ENCODE measurements at regions not wholly inside any gene's neighbourhood (a gene's known extent, or its start where the extent isn't known, plus 50 kb on each side); places are given as distances from the start of the nearest gene placed in this dataset.

- Histone ChIP-seq H3K79me2 (replicated peaks; ENCODE audit: insufficient read depth, low read length) (no peaks in the 10 kb centered on the region), H3K27me3 (ENCODE audit: insufficient read depth, low read depth, low read length) (no peaks in the 10 kb centered on the region), H3K4me2 (ENCODE audit: low read length) (no peak overlapping the region), H3K27ac (ENCODE audit: low read length) (no peak overlapping the region), H3K9ac (ENCODE audit: low read length) (no peak overlapping the region), H3K4me3 (ENCODE audit: low read length) (peak overlapping the region; percentile 16), H4K20me1 (ENCODE audit: insufficient read depth) (no peaks in the 10 kb centered on the region), H2AFZ (ENCODE audit: low read depth, low read length) (no peak overlapping the region), H3K36me3 (ENCODE audit: insufficient read depth, low read length) (no peaks in the 10 kb centered on the region), H3F3A (ENCODE audit: insufficient read depth, low read length, poor library complexity, severe bottlenecking) (no peaks in the 10 kb centered on the region), H3K9me3 (ENCODE audit: low read length) (no peaks in the 10 kb centered on the region), H3K9me2 (ENCODE audit: insufficient read depth, low read length) (no peaks in the 10 kb centered on the region)
- TF ChIP-seq SMC3 (conservative IDR thresholded peaks at IDR 0.05; ENCODE audit: poor library complexity) (no peak), TAF1 (IDR thresholded peaks at IDR 0.05; ENCODE audit: low read depth) (no peak), EP300 (conservative IDR thresholded peaks at IDR 0.05; ENCODE audit: poor library complexity, severe bottlenecking) (no peak), MXI1 (conservative IDR thresholded peaks at IDR 0.05; ENCODE audit: poor library complexity, severe bottlenecking) (no peak), CTCF (IDR thresholded peaks at IDR 0.05; ENCODE audit: poor library complexity, severe bottlenecking) (no peak), RAD21 (conservative IDR thresholded peaks at IDR 0.05) (no peak), POLR2AphosphoS5 (IDR thresholded peaks at IDR 0.05) (no peak), EZH2 (IDR thresholded peaks at IDR 0.05; ENCODE audit: borderline replicate concordance, insufficient read depth, low read length, poor library complexity, severe bottlenecking) (no peak)
- TF ChIP-seq, protein P1, sequence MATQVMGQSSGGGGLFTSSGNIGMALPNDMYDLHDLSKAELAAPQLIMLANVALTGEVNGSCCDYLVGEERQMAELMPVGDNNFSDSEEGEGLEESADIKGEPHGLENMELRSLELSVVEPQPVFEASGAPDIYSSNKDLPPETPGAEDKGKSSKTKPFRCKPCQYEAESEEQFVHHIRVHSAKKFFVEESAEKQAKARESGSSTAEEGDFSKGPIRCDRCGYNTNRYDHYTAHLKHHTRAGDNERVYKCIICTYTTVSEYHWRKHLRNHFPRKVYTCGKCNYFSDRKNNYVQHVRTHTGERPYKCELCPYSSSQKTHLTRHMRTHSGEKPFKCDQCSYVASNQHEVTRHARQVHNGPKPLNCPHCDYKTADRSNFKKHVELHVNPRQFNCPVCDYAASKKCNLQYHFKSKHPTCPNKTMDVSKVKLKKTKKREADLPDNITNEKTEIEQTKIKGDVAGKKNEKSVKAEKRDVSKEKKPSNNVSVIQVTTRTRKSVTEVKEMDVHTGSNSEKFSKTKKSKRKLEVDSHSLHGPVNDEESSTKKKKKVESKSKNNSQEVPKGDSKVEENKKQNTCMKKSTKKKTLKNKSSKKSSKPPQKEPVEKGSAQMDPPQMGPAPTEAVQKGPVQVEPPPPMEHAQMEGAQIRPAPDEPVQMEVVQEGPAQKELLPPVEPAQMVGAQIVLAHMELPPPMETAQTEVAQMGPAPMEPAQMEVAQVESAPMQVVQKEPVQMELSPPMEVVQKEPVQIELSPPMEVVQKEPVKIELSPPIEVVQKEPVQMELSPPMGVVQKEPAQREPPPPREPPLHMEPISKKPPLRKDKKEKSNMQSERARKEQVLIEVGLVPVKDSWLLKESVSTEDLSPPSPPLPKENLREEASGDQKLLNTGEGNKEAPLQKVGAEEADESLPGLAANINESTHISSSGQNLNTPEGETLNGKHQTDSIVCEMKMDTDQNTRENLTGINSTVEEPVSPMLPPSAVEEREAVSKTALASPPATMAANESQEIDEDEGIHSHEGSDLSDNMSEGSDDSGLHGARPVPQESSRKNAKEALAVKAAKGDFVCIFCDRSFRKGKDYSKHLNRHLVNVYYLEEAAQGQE (IDR thresholded peaks at IDR 0.05; ENCODE audit: borderline replicate concordance) = no peak
Observed at GRCh38 chr12:22916815-22917214, 291.8 kb downstream of the ETNK1 start.

DNA sequence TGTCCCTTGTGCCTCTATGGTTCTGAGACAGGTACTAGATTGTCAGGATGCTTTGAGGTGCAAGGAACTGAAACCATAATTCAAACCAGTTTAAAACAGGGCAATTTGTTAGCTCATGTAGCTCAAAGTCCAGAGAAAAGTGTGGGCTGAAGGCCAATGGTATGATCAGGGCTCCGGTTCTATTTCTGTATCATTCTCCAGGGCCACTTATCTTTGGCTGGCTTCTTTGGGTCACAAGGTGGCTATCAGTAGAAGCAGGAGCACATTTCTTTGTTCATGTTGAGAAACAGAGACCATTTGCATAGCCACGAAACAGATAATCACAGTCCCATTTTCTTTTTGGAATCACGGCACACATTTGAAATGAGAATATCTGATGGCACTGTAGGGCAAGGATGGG lies 294.9 kb downstream of the ETNK1 start:
- H3F3A ChIP-seq (ENCODE audit: insufficient read depth, low read length, poor library complexity, severe bottlenecking) = no peaks in the 10 kb centered on the region
- H3K9ac ChIP-seq (ENCODE audit: low read length) = no peak overlapping the region
- H3K36me3 ChIP-seq (ENCODE audit: insufficient read depth, low read length) = no peaks in the 10 kb centered on the region
- no peak overlapping the region for H3K27ac ChIP-seq (ENCODE audit: low read length)
- no peaks in the 10 kb centered on the region for H3K9me3 ChIP-seq (ENCODE audit: low read length)
- H4K20me1 ChIP-seq (ENCODE audit: insufficient read depth) = no peaks in the 10 kb centered on the region
- TF ChIP-seq, protein P1 (IDR thresholded peaks at IDR 0.05; ENCODE audit: borderline replicate concordance) = no peak
- TF ChIP-seq SMC3 (conservative IDR thresholded peaks at IDR 0.05; ENCODE audit: poor library complexity) = no peak
- TF ChIP-seq POLR2AphosphoS5 (IDR thresholded peaks at IDR 0.05) = no peak
- no peak for TF ChIP-seq TAF1 (IDR thresholded peaks at IDR 0.05; ENCODE audit: low read depth)
- no peak for TF ChIP-seq CTCF (IDR thresholded peaks at IDR 0.05; ENCODE audit: poor library complexity, severe bottlenecking)
- no peak for TF ChIP-seq MXI1 (conservative IDR thresholded peaks at IDR 0.05; ENCODE audit: poor library complexity, severe bottlenecking)
- TF ChIP-seq EP300 (conservative IDR thresholded peaks at IDR 0.05; ENCODE audit: poor library complexity, severe bottlenecking) = no peak
- TF ChIP-seq EZH2 (IDR thresholded peaks at IDR 0.05; ENCODE audit: borderline replicate concordance, insufficient read depth, low read length, poor library complexity, severe bottlenecking) = no peak
- no peak for TF ChIP-seq RAD21 (conservative IDR thresholded peaks at IDR 0.05)
- no peaks in the 10 kb centered on the region for H3K9me2 ChIP-seq (ENCODE audit: insufficient read depth, low read length)
- no peak overlapping the region for H3K4me2 ChIP-seq (ENCODE audit: low read length)
- no peaks in the 10 kb centered on the region for H3K79me2 ChIP-seq (replicated peaks; ENCODE audit: insufficient read depth, low read length)
- H3K27me3 ChIP-seq (ENCODE audit: insufficient read depth, low read depth, low read length) = no peaks in the 10 kb centered on the region
- H3K4me3 ChIP-seq (ENCODE audit: low read length) = no peak overlapping the region
- no peak overlapping the region for H2AFZ ChIP-seq (ENCODE audit: low read depth, low read length)

Measured in neural cell (in vitro differentiated cells).